GM21381 (cell line): ENCODE measurements at regions not wholly inside any gene's neighbourhood (a gene's known extent, or its start where the extent isn't known, plus 50 kb on each side); places are given as distances from the start of the nearest gene placed in this dataset.

Experiments used
- ATAC-seq: cut with Tn5 transposase; IDR thresholded peaks from one replicate; pipeline ENCODE4 v1.9.1; 2021; ENCODE audit warnings: mild to moderate bottlenecking, moderate library complexity; ENCODE audit not compliant: unreplicated experiment

DNA sequence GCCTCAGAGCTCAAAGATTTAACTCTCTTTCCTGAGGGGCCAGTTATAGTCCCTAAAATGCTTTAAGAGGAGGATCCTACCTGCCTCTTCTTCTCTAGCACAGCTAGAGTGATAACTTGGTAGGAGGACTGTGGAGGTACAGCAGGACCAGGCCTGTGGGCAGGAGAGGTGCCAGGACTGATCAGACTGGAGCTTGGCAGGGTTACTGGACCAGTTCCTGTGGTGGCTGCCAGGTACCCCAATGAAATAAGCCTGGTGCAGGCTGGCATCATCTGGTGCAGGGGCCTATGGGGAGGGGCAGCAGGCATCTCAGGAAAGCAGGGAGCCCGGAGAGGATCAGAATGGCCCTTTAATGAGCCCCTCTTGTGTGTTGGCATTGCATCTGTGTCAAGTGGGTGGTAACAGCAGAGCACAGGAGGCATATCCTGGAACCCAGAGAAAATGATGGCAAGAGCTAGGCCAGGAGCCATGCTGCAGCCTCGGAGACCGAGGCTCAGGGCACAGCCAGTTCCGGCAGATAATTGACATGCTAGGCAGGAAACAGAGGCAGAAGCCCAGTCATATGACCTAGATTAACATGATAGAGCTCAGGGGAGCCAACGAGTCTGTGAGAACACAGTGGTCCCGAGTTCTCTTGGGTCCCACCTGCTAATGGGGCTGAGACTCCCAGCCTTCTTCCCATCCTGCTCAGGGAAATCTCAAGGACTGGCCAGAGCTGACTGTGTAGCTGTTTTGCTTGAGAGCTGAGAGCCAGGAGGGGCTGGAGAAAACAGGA is 187.5 kb upstream of the ZBED5 start:
- ATAC-seq, result no peak

GRCh38 chr11:11044137-11044855 is 186.4 kb upstream of the ZBED5 start:
- no peak for ATAC-seq

DNA sequence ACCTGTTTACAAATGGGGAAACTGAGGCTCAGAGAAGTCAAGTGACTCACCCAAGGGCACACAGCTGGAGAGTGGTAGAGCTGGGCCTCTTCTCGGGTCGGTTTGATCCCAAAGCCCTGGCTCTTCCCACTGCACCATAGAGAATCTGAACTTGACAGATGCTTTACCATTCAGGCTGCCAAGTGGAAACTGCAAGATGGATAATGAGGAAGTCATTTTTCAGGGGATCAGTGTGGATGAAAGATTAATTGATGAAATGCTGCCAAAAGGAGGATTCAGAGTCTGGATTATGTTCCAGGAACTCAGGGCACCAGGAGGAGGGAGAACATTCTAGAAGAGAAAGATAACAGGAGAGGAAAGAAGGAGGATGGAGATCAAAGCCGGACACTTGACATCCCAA is 185.9 kb upstream of the ZBED5 start:
- no peak for ATAC-seq

- ATAC-seq, result no peak
Measured at GRCh38 chr11:11039208-11039965, 181.5 kb upstream of the ZBED5 start.

DNA sequence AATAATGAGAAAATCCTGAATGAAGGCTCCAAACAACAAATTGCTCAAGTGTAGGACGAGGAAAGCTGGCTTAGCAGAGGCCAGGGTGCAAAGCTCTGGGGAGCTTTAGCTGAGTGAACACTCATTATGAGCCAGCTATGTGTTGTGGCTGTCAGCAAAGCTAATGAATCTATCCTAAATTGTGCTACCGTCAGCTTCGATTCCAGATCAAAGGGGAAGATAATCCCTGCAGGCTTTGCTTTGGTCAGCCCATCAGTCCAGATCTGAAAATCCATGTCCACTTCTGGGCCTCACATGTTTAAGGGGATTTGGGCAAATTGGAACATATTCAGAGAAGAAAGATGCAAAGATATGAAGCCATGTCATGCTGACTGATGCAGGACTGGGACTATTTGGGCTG is 180.9 kb upstream of the ZBED5 start:
- no peak for ATAC-seq

- no peak for ATAC-seq
Measured at GRCh38 chr11:11038352-11038751, 180.5 kb upstream of the ZBED5 start.

DNA sequence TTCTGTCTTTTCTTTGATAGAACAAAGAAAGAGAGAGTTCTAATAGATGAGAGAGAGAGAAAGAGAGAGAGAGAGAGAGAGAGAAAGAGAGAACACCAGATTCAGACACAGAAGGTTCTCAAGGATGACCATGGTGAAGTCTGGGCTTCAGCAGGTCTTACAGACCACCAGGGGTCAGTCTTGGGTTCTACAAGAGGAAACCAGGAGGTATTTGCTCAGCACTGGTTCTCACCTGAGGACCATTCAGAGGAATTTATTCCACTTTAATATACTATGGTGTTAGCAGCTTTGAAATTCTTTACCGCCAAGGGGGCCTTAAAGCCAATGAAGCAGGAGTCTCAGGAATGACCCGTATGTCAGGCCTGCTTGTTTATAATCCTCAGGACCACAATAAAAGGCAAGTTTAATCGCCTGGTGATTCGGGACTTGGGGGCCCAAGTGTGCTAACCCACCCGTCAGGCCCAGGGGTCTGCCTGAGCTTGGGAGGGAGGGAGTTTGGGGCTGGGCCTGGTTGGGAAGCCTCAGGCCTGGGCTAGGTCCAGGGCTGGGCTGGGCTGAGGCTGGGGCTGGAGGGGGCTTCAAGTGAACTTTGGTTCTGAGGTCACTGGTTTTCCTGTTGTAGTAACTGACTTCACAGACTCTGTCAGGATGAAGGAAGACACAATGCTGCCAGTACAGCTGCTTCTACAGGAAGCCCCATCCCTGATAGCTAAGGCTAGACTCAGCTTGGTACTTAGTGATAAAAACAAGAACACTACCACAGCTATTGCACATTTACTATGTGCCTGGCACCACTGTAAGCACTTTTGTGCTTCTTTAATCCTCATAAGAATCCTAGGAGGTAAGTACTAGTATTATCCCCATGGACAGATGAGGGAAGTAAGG is 179.2 kb upstream of the ZBED5 start:
- no peak for ATAC-seq

- ATAC-seq, result no peak
Measured at GRCh38 chr11:11036185-11036847, 178.5 kb upstream of the ZBED5 start.

DNA sequence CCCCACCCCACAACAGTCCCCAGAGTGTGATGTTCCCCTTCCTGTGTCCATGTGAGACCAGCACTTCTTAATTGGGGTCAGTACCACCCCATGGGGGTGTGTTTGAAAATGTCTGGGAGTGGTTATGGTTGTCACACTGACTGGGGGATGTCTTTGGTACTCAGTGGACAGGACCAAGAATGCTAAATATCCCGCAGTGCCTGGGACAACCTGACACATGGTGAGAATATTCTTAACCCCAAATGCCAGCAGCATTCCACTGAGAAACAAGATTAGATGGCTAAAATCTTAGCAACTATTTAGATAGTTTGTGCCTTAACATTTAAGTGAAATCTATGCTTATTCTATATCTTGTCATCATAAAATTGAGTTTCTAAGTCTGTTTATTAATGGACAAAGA is 177.5 kb upstream of the ZBED5 start:
- no peak for ATAC-seq

GRCh38 chr11:11034476-11034875 is 176.6 kb upstream of the ZBED5 start:
- ATAC-seq, result no peak

GRCh38 chr11:11032066-11032465 is 174.2 kb upstream of the ZBED5 start:
- ATAC-seq, result no peak

GRCh38 chr11:11029027-11029426 is 171.2 kb upstream of the ZBED5 start:
- ATAC-seq, result no peak

DNA sequence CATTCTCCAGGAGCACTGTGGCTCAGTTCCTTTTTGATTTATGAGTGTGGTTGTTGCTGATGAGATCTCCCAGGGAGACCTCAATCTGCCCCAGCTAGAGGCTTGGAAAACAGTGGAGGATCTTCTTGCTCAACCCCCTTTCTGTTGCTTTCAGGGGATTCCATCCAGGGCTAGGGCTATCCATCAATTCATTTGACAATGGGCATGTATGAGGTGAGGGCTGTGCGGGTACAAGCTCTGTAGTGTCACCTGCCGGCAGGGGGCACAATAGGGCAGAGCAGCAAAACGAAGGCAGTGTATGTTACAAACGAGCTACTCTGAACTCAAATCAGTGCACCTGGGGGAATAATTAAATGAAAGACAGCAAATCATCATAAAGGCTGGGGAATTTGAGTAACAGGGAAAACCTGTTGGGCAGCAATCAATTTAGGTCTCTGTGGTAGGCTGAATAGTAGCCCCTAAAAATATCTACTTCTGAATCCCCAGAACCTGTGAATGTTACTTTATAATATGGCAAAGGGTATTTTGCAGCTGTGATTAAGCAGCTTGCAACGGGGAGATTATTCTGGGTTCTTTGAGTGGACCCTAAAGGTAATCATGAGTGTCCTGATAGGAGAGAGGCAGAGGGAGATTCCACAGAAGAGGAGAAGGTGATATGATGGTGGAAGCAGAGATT is 170.3 kb upstream of the ZBED5 start:
- ATAC-seq, result no peak

DNA sequence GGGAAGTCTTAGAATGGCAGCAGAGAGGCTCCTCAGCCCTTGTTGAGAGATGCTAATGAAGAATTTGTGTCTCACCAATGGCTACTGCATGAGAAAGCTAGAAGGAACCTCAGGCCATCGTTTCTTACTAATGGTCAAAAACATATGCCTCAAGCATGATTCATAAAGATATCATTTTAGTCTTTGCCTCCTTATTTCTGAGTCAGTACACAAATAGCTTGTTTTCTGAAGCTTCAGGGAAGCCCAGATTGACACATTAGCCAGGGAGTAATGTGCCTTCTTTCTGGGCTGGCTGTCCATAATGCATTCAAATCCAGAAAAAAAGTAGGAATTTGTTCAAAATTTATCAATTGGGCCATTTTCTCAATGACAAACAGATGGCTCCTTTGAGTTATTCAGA is 169.4 kb upstream of the ZBED5 start:
- ATAC-seq, result no peak

DNA sequence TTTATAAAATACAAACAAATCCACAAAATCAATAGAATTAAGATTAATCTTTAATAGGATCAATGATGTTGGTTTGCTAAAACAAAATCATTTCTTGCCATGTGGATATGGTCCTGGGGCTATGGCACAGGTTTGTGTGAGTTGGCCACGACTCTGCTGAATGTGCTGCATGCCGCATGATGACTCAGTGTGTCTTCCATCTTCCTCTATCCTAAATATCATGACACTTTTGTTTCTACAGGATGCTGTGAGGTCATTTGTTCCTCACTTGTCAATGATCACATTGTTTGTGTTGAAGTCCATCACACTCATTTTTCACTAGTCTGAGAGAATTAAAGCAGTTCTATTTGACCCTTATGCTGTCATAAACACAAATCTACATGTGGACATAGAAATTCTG is 167.2 kb upstream of the ZBED5 start:
- ATAC-seq, result no peak

GRCh38 chr11:11022125-11022730 is 164.4 kb upstream of the ZBED5 start:
- no peak for ATAC-seq

- no peak for ATAC-seq
Measured at GRCh38 chr11:11021563-11021962, 163.7 kb upstream of the ZBED5 start.

DNA sequence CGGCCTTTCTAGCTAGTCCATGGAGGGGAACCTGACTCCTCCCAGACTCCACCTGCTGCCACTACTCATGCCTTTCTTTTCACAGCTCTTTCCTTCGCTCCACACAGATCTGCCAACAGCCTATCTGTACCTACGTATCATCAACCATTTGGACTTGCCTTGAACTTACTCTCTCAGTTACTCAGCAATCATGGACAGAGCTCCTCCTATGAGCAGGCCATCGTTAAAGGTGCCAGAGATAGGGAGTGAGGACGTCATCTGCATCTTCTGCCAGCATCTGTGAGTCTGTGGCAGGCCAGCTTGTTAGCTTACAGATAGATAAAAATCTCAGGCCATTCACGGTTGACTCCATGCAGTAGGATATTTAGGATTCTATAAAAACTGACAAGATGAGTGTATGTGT is 162.9 kb upstream of the ZBED5 start:
- no peak for ATAC-seq

- no peak for ATAC-seq
Measured at GRCh38 chr11:11020219-11020726, 162.4 kb upstream of the ZBED5 start.
